ENCODE measurements at regions not wholly inside any gene's neighbourhood (a gene's known extent, or its start where the extent isn't known, plus 50 kb on each side); places are given as distances from the start of the nearest gene placed in this dataset.

DNA sequence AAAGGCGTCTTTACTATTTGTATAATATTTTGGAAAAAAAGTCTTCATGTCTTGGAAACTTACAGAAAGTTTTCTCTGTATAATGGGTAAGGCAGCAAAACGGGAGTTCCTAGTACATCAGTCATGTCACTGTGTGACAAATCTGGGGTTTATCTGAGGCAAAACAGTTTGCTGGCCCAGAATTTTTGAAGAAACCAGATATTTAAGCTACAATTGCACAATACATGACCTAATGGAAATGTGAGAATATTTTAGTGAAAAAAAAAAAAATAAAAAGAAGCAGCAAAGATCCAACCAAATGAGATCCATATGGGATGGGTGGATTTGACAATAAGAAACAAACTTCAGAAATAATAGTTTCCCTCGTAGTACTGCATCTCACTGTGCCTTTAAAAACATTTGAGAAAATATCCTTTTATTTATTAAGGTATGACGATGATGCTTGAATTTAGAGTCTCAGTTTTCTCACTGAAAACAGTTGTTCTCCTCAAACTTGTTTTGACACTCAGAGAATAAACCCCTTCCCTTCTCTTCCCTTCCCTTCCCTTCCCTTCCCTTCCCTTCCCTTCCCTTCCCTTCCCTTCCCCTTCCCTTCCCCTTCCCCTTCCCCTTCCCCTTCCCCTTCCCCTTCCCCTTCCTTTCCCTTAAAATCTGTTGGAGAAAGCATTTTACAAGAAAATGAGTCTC is 180.5 kb upstream of the TUT7 start:
- TF ChIP-seq CTCF (conservative IDR thresholded peaks at IDR 0.05): no peak
- TF ChIP-seq ZFX (IDR thresholded peaks at IDR 0.05): no peak
